H1 (cell line): ENCODE measurements at regions not wholly inside any gene's neighbourhood (a gene's known extent, or its start where the extent isn't known, plus 50 kb on each side); places are given as distances from the start of the nearest gene placed in this dataset.

Source experiments
- BRCA1 ChIP-seq: IDR thresholded peaks from 2 replicates; pipeline ENCODE4 v1.6.1; 2012; ENCODE audit warnings: low read depth, low read length, improper control_type of control experiment
- EZH2 ChIP-seq: fragments of 200-600 bp; sonication (generic); IDR thresholded peaks from 2 replicates; pipeline ENCODE4 v1.7.1; 2012; ENCODE audit warnings: low read depth, mild to moderate bottlenecking, moderate library complexity, low read length, inconsistent platforms; ENCODE audit not compliant: severe bottlenecking
- HDAC6 ChIP-seq: IDR thresholded peaks from one replicate; pipeline ENCODE4 v1.7.1; 2012; ENCODE audit warnings: low read depth, mild to moderate bottlenecking, inconsistent platforms, low read length, moderate library complexity
- KDM4A ChIP-seq: IDR thresholded peaks from one replicate; pipeline ENCODE4 v1.7.1; 2012; ENCODE audit warnings: low read depth, mild to moderate bottlenecking, moderate library complexity, low read length, inconsistent platforms; ENCODE audit not compliant: severe bottlenecking
- POU5F1 ChIP-seq: IDR thresholded peaks from 2 replicates; pipeline ENCODE4 v1.6.1; 2011; ENCODE audit warnings: low read depth, mild to moderate bottlenecking, low read length, moderate library complexity
- SIRT6 ChIP-seq: IDR thresholded peaks from one replicate; pipeline ENCODE4 v1.7.1; 2012; ENCODE audit warnings: low read length, inconsistent platforms
- SRF ChIP-seq: IDR thresholded peaks from 2 replicates; pipeline ENCODE4 v1.6.1; 2011; ENCODE audit warnings: mild to moderate bottlenecking, low read depth, low read length, moderate library complexity
- TF ChIP-seq, protein P1 (sequence below): fragments of 300-600 bp; sonication (generic); IDR thresholded peaks from 2 replicates; pipeline ENCODE4 v1.7.1; 2012; ENCODE audit warnings: low read length, moderate library complexity, mild to moderate bottlenecking, inconsistent platforms; ENCODE audit not compliant: insufficient replicate concordance

DNA sequence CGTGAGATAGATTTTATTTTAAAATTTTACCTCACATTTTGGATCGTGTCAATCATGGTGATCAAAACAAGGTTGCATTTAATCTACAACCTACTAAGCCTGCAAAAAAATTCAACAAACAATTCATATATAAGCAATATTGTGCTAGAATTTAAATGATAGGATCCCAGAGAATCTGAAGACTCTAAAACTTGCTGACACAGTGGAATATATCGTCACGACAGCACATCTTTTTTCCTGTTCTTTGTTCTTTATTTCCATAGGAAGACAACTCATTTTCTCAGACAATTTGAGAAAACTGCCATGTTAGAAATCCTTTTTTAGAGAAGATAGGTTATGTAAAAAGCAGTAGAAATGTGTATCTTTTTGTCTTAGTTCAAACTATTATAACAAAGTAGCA lies 820.2 kb upstream of the CELF2 start (continued):
- TF ChIP-seq, protein P1, sequence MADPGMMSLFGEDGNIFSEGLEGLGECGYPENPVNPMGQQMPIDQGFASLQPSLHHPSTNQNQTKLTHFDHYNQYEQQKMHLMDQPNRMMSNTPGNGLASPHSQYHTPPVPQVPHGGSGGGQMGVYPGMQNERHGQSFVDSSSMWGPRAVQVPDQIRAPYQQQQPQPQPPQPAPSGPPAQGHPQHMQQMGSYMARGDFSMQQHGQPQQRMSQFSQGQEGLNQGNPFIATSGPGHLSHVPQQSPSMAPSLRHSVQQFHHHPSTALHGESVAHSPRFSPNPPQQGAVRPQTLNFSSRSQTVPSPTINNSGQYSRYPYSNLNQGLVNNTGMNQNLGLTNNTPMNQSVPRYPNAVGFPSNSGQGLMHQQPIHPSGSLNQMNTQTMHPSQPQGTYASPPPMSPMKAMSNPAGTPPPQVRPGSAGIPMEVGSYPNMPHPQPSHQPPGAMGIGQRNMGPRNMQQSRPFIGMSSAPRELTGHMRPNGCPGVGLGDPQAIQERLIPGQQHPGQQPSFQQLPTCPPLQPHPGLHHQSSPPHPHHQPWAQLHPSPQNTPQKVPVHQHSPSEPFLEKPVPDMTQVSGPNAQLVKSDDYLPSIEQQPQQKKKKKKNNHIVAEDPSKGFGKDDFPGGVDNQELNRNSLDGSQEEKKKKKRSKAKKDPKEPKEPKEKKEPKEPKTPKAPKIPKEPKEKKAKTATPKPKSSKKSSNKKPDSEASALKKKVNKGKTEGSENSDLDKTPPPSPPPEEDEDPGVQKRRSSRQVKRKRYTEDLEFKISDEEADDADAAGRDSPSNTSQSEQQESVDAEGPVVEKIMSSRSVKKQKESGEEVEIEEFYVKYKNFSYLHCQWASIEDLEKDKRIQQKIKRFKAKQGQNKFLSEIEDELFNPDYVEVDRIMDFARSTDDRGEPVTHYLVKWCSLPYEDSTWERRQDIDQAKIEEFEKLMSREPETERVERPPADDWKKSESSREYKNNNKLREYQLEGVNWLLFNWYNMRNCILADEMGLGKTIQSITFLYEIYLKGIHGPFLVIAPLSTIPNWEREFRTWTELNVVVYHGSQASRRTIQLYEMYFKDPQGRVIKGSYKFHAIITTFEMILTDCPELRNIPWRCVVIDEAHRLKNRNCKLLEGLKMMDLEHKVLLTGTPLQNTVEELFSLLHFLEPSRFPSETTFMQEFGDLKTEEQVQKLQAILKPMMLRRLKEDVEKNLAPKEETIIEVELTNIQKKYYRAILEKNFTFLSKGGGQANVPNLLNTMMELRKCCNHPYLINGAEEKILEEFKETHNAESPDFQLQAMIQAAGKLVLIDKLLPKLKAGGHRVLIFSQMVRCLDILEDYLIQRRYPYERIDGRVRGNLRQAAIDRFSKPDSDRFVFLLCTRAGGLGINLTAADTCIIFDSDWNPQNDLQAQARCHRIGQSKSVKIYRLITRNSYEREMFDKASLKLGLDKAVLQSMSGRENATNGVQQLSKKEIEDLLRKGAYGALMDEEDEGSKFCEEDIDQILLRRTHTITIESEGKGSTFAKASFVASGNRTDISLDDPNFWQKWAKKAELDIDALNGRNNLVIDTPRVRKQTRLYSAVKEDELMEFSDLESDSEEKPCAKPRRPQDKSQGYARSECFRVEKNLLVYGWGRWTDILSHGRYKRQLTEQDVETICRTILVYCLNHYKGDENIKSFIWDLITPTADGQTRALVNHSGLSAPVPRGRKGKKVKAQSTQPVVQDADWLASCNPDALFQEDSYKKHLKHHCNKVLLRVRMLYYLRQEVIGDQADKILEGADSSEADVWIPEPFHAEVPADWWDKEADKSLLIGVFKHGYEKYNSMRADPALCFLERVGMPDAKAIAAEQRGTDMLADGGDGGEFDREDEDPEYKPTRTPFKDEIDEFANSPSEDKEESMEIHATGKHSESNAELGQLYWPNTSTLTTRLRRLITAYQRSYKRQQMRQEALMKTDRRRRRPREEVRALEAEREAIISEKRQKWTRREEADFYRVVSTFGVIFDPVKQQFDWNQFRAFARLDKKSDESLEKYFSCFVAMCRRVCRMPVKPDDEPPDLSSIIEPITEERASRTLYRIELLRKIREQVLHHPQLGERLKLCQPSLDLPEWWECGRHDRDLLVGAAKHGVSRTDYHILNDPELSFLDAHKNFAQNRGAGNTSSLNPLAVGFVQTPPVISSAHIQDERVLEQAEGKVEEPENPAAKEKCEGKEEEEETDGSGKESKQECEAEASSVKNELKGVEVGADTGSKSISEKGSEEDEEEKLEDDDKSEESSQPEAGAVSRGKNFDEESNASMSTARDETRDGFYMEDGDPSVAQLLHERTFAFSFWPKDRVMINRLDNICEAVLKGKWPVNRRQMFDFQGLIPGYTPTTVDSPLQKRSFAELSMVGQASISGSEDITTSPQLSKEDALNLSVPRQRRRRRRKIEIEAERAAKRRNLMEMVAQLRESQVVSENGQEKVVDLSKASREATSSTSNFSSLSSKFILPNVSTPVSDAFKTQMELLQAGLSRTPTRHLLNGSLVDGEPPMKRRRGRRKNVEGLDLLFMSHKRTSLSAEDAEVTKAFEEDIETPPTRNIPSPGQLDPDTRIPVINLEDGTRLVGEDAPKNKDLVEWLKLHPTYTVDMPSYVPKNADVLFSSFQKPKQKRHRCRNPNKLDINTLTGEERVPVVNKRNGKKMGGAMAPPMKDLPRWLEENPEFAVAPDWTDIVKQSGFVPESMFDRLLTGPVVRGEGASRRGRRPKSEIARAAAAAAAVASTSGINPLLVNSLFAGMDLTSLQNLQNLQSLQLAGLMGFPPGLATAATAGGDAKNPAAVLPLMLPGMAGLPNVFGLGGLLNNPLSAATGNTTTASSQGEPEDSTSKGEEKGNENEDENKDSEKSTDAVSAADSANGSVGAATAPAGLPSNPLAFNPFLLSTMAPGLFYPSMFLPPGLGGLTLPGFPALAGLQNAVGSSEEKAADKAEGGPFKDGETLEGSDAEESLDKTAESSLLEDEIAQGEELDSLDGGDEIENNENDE: no peak
- TF ChIP-seq BRCA1 (no peak), POU5F1 (no peak), HDAC6 (no peak), SIRT6 (no peak), EZH2 (no peak), KDM4A (no peak), SRF (no peak)
